HG03025 (cell line): ENCODE measurements at regions not wholly inside any gene's neighbourhood (a gene's known extent, or its start where the extent isn't known, plus 50 kb on each side); places are given as distances from the start of the nearest gene placed in this dataset.

Experiments used
- ATAC-seq: cut with Tn5 transposase; IDR thresholded peaks from one replicate; pipeline ENCODE4 v1.9.1; 2021; ENCODE audit warnings: mild to moderate bottlenecking, moderate library complexity; ENCODE audit not compliant: unreplicated experiment, low FRiP score

DNA sequence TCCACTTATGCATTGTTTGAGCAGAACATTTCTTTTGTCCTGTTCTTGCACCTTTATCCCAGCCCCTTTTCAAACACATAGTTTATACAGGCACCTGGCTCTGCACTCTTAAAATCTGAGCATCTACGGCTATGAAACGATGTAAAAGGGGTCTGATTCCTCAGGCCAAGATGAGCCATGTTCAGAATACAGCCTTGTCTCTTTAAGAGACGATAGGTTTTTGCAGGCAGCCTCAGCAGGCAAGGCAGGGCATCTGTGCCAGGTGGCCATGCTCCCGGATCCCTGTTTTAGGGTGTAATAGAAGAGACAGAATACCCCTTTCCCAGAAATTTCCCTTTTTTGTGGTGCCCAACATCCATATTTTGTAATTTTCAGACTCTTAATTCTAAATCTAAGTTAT is 89.1 kb upstream of the NFIB start:
- no peak for ATAC-seq

DNA sequence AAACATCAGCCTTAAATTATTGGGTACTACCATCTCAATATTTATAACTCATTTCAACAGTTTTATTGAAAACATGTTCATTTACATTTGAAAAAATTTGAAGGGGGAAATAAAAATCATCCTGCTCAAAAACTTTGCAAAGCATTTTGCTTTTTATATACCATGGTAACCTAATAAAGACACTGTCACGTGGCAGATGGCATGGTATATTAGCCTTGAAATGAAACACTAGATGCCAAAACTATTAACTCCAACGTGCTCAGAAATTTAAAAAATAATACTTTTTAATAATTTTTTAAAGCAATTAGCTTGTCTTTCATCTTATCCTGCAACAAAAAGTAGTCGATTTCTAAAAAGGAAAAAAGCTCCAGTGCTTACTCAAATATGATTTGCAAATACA is 88.6 kb upstream of the NFIB start:
- no peak for ATAC-seq

DNA sequence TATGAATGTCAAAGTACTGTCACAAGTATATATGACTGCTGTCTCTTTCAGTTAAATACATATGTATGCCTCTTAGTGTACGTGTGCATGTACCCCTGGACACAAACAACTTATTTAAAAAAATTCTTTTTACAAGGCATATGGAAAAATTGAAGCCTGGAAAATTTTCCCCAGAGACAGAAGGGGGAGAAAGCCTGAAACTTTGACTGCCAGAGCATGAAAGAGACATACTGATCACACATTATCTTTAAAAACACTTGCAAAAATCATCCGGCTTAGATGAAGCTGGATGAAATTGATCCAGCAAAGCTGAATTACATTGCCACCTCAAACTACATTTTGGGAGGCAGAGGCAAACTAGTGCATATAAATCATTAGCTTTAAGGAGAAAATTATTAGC is 88.0 kb upstream of the NFIB start:
- ATAC-seq = no peak

DNA sequence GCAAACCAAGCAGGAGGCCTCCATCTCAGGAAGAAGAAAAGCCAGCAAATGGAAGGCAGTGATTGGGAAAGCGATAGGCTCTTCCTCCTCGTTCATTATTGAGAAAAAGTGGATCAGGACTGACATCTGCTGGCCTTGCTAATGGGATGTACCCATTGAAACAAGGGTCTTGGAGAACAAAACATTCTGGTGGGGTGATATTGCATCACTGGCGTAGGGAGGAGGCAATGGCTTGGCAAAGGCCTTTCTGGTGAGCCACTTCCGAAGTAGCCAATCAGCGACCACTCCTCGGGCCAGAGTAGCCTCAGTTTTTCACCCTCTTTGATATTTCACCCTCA is 86.7 kb upstream of the NFIB start:
- no peak for ATAC-seq

GRCh38 chr9:14399756-14400657 is 86.1 kb upstream of the NFIB start:
- no peak for ATAC-seq

GRCh38 chr9:14398473-14398872 is 84.5 kb upstream of the NFIB start:
- ATAC-seq = no peak

- ATAC-seq = no peak
Measured at GRCh38 chr9:14396171-14396570, 82.2 kb upstream of the NFIB start.

GRCh38 chr9:14395317-14396082 is 81.6 kb upstream of the NFIB start:
- no peak for ATAC-seq

DNA sequence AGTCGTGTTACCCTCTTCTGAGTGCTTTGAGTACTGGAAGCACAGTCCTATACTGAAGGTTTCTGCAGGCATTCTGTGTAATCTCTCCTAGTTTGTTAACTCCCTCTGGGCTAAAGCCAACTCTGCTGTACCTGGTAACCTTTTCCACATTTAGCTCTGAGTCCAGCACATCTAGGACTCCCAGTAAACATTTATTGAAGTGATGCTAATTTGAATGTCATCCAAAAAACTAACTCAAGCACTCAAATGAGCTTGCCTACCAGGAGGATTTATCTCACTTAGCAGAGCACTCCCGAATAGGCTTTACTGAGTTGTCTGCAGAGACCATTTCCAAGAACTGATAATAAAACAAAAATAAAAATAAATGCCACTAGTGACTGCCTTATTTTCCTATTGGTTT is 79.5 kb upstream of the NFIB start:
- no peak for ATAC-seq

GRCh38 chr9:14391620-14392019 is 77.7 kb upstream of the NFIB start:
- no peak for ATAC-seq

DNA sequence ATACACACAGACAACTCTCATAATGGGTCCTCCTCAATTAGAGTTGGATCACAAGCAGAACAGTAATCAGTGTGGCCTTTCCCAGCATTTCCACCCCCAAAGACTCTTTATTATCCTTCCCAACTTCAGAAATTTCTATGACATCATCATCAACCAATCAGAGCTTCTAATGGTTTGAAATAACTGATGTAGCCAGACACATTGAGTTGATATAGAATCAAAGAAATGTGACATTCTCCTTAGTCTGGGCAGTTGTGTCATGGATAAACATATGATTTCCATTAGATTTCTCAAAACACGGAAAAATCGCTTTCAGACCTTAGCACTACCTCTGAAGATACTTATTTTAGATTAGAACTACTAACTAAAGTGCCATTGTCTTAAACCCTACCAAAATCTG is 75.7 kb upstream of the NFIB start:
- no peak for ATAC-seq

- ATAC-seq = no peak
Measured at GRCh38 chr9:14389146-14389545, 75.2 kb upstream of the NFIB start.

DNA sequence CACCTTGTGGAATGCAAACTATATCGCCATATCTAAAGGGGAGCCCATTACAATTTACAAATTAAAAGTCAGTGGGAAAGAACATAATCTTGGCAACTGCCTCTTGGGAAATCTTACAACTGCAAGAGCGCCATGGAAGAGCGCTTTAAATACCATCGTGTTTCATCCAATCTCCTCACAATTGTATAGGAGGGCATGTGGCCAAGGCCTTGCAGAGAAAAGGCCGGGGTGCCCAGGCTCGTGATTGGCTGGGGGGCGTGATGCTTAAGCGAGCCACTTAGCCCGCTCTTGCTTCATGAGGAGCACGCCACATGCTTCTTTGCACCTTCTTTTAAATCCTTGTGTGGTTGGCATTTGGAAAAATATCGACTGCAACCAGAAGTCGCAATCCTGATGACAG is 69.8 kb upstream of the NFIB start:
- no peak for ATAC-seq

GRCh38 chr9:14383294-14383693 is 69.4 kb upstream of the NFIB start:
- ATAC-seq = no peak

DNA sequence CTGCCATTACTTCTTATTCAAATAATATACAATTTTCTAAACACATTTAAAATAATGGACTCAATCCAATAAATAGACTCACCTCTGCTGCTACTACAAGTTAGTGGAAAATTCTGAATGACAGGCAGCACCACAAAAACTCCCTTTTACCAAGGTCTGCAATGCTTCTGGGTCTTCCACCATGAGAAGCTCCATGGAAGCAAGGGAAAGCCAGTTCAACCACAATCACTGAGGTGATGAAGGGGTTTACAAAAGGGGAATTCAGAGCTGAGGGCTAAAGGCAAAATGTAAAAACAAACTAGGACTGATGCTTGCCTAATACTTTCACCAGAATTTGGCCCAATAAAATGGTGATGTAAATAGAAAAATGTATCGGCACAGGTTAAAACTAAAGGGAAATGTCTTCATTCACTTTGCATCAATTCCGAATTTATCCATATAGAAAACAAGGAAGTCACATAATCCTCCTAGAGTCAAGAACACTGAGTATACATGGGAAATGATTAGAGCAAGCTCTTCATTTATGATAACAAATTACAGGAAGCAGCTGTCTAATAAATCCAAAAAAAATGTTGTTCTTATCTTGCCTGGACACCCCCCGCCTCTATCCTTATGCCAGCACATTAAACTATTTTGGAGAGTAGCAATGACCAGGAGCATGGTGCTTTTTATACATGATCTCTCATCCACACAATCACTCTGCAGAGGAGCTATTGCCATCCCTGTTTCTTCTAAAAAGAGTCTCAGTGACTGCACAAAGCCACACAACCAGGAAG is 66.3 kb upstream of the NFIB start:
- no peak for ATAC-seq

- no peak for ATAC-seq
Measured at GRCh38 chr9:14379280-14379679, 65.3 kb upstream of the NFIB start.

- ATAC-seq = no peak
Measured at GRCh38 chr9:14373706-14374105, 59.8 kb upstream of the NFIB start.

DNA sequence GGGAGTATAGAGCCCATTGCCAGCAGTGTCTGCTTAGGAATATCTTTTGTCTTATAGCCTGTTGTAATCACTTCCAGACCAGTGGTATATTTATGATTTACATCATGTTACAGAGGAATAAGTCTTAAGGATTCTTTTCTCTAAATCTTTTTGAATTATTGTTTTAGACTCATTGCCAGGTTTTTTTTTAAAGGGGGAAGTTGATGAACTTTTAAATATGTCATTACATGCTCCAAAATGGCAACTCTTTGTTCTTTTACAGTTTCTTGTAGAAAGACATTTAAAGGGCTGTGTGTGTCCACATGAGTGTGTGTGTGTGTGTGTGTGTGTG is 59.4 kb upstream of the NFIB start:
- no peak for ATAC-seq

DNA sequence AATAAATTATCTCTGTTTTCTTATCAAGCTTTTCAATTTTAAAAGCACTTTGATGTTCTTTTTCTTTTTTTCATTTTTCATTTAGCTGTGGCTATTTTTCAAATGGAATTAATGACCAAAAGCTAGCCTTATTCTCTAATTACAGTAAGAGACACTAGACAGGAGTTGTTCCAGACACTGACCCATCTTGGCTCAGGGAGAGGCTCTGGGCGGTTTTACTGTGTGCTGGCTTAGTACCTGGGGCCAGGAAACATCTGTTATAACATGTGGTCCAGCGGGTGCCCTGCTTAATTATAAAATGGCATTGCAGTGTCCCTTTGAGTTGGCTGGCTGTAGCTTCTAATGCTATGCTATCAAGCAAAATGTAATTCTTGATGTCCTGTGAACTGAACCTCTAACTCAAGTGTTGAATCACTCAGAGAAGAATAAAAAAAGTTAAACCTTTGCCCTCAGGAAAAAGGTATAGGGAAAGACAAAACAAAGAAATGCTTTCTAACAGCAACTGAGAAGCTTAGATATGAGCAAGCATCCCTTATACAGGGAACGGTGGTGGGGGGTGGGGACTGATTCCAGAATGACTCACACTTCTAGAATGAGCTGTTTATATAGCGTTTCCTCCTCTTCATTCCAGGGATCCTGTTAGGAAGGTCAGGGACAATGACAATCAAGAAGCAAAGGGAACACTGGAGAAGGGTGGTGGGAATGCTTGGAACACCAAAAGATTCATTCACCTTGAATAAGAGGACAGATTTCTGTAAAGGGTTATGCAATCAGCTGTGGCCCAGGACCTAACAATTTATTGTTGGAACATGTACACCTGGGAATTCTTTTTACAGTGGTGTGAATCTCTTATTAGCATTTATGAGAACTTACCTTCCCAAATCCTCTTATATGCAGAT is 58.7 kb upstream of the NFIB start:
- no peak for ATAC-seq

GRCh38 chr9:14369011-14369410 is 55.1 kb upstream of the NFIB start:
- ATAC-seq = no peak
